GM21515 (cell line): ENCODE measurements at regions not wholly inside any gene's neighbourhood (a gene's known extent, or its start where the extent isn't known, plus 50 kb on each side); places are given as distances from the start of the nearest gene placed in this dataset.

Experiments used
- ATAC-seq: cut with Tn5 transposase; IDR thresholded peaks from one replicate; pipeline ENCODE4 v1.9.1; 2021; ENCODE audit not compliant: unreplicated experiment

- ATAC-seq: no peak
These were observed 256.0 kb downstream of the DCDC2C start for GRCh38 chr2:3959372-3959771.

GRCh38 chr2:3960106-3960505 lies 256.7 kb downstream of the DCDC2C start:
- no peak for ATAC-seq

DNA sequence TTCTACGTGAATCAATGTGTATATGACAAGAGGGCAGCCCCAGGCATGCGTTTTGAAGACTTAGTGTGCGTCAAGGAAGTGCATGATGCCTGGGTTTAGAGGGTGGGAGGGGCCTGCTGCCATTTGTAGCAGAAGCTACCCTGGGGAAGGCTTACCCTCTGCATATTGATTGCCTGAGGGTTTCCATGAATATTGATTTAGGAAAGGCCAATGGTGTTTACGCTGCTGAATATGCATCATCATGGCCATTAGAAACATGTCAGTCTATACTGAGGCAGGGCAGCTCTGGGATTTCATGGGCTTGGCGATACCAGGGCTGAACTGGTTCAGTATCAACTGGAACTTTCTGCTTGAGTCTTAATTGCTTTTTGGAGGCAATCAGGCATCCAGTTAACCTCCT lies 259.3 kb downstream of the DCDC2C start:
- no peak for ATAC-seq

DNA sequence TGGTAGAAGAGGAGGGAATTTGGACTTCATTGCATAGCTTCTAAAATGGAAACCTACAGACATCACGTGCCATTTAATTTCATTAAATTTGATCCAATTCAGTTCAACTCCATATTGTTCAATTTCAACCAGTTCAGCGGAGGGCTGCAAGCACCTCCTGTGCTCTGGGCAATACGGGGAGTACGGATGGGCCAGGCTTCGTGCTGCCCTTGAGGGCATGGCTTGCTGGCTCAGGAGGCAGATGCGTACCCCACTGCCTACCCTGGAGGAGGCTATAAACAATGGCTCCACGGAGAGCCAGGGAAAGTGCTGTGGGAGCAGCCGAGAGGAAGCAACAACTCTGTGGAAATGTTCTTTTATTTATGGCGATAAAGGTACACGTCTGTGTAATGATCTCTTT lies 261.8 kb downstream of the DCDC2C start:
- ATAC-seq: no peak

GRCh38 chr2:3965953-3966352 lies 262.6 kb downstream of the DCDC2C start:
- no peak for ATAC-seq

GRCh38 chr2:3966470-3966869 lies 263.1 kb downstream of the DCDC2C start:
- ATAC-seq: no peak

GRCh38 chr2:3968736-3969135 lies 265.4 kb downstream of the DCDC2C start:
- ATAC-seq: no peak

GRCh38 chr2:3970791-3971651 lies 267.6 kb downstream of the DCDC2C start:
- ATAC-seq: no peak

- ATAC-seq: no peak
These were observed 268.3 kb downstream of the DCDC2C start for GRCh38 chr2:3971652-3972192.

- no peak for ATAC-seq
These were observed 269.0 kb downstream of the DCDC2C start for GRCh38 chr2:3972377-3972776.

DNA sequence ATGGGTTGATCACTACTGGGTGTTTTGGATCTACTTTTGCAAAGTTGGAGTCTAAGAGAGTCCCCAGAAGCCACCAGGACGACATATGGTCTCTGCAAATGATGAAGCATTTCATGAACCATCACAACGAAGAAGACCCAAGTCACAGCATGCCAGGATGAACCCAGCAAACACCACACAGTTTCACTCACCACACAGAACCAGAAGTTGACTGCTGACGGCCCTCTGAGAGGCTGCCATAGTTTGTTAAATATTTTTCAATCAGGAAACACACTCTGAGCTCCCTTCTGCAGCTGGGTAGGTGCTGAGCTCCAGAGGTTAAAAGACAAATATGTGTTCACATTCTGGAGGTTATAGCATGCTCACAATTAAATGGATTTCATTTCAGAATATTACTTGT lies 271.4 kb downstream of the DCDC2C start:
- no peak for ATAC-seq

DNA sequence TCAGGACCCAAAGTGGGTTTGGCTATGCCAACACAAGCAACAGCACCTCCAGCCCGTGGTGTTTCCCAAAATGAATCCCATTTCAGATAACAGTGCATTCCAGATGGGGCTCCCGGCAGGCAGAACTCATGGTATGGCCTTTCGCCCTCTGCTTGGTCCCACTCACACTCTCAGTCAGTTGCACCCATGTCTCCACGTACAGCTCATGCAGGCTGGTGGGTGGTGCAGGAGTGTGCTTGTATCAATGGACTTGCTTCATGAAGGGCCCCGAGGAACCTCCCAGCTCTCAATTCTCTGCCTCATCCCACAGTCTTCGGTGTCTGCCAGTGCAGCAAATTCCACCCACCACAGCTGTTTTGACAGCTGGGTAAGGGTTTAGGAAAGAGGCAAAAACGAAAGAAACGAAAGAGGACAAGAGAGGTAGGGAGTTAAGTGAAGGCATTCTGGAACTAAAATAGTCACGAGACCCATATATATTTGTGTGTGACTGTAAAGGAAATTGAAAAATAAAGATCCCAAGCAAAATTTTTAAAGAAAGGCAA lies 278.1 kb downstream of the DCDC2C start:
- ATAC-seq: no peak

- no peak for ATAC-seq
These were observed 278.8 kb downstream of the DCDC2C start for GRCh38 chr2:3982160-3982559.

GRCh38 chr2:3986063-3986462 lies 282.7 kb downstream of the DCDC2C start:
- ATAC-seq: no peak

DNA sequence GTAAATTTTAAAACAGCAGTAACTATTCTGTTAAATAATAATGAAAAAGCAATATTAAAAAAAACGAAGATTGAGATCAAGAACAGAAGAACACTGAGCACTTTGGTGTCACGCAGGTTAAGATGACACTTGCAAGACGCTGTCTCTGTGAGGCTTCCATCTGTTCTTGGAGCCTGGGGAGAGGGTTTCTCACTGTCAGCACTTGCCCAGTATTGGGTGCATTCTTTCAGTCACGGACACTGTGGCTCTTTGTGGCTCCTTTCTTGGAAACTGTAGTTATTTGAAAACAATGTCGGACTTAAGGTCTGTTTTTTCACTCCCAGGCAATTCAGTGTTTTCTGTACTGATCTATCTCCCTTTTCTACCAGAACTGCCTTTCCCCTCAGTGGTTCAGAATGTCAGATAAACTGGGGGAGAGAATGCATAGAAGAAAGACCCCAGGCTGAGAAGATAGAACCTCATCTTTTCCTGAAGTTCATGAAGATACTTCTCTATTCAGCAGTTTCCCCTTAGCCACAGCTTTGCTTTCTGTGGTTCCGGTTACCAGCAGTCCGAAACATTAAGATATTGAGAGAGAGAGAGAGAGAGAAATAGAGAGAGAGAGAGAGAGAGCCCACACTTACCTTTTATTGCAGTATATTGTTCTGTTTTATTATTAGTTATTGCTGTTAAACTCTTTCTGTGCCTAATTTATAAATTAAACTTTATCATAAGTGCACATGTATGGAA lies 283.3 kb downstream of the DCDC2C start:
- ATAC-seq: no peak

- ATAC-seq: no peak
These were observed 299.5 kb downstream of the DCDC2C start for GRCh38 chr2:4002841-4003403.

DNA sequence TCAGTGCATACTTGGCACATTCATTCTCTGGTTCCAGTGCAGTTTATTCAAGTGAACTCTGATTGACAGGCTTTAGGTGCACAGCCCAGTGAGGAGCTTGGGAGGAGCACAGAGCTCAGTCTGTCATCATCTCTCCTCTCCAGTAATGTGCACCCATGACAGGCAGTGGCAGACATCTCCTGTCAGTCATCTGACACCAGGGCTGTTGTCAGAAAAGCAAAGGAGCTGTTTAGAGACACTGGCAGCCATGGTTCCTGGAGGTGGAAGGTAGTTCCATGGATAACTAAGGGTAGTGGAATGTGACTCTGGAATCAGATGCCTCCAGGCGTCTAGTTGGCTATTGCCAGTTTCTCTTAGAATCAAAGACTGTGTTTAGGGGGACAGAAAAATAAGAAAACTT lies 308.8 kb downstream of the DCDC2C start:
- ATAC-seq: no peak

GRCh38 chr2:4018535-4018934 lies 315.2 kb downstream of the DCDC2C start:
- ATAC-seq: no peak

DNA sequence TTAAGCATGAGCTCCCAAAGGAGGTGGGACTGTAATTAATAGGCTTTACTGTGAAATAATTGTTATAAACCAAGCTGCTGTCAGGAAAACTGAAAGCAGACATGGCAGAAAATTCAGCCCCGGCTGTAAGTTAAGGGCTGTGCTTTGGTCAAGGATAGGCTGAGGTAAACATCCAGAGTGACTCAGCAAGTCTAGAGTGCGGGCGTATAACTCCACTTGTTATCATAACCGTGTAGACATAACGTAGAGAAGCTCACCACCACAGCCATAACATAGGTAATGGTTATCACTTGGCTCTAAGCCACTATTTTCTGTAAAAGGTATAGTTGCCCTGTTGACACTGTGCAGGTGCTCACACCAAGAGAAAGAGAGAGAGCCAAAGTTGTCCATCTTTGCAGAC lies 316.8 kb downstream of the DCDC2C start:
- no peak for ATAC-seq

DNA sequence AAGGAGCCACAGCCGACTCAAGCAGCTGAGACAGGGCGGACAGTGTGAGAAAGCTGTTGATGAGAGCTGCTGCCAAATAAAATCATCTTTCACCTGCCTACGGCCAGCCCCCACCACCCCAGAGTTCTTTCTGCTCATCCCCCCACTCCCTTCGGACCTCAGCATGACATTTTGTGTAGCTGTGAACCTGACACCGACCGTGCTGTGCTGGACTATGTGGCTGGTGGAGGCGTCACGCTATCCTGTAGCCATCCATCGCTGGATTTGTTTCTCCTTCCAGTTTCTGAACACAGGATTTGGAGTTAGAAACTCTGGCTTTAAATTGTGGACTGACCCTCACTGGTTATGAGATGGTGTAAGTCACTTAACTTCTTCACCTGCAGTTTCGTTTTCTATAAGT lies 317.3 kb downstream of the DCDC2C start:
- no peak for ATAC-seq

DNA sequence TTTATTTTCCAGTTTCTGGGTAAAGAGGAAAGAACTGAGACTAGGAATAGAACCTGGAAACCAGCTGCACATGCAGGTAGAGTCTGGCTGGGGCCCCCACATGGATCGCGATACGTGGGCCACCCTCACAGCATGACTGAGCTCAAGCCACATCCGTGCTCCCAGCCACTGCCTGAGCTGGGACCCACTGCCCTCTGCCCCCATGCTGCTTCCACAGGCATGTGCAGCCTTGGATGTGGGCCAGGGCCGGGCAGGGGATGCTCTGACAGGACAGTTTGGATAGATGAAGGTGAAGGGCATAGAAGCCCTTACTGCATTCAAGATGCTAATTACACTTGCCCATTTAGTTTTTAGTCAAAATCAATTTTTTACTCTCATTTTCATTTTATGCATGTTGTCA lies 321.2 kb downstream of the DCDC2C start:
- ATAC-seq: no peak

GRCh38 chr2:4029081-4029480 lies 325.7 kb downstream of the DCDC2C start:
- ATAC-seq: no peak
